Globus pallidus (tissue), 1 donor: ENCODE measurements at regions not wholly inside any gene's neighbourhood (a gene's known extent, or its start where the extent isn't known, plus 50 kb on each side); places are given as distances from the start of the nearest gene placed in this dataset.

Experiments used
- DNase-seq: peaks from one replicate; pipeline ENCODE4 v3.0.0-alpha.2; 2015; ENCODE audit warnings: low spot score

DNA sequence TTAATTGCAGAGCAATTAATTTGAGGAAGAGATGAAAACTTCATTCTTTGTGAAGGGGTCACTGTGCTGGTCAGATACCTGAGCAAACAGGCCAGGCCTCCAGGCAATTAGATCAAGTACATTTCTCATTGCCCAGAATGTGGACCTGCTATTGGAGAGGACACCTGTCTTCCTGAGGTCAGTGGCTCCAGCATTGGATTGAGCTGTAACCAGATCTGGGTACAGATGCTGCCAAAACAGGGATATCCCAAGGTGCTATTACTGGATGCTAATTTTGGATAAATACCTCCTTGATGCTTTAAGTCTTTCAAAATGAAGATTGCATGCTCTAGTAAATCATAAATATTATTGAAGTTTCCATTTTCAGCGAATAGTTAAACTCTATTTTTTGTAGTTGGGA is 131.5 kb downstream of the FAM161A start:
- no peak for DNase-seq

DNA sequence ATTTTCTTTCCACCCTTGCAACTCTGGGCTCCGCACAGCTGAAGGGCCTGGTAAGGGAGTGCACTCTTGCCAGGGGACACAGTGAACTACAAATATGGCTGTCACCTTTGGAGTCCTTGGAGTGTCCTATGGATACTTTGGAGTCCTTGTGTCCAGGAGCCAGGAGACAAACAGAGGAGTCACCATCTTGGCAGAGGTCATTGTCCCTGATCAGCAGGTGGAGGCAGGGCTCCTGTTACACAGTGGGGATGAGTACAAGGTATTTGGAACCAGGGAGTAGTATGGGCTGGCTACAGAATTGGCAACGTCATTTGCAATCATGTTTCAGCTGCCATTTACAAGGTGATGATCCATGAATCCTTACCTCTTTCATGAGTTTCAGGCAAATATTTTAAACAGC is 132.5 kb downstream of the FAM161A start:
- no peak for DNase-seq

DNA sequence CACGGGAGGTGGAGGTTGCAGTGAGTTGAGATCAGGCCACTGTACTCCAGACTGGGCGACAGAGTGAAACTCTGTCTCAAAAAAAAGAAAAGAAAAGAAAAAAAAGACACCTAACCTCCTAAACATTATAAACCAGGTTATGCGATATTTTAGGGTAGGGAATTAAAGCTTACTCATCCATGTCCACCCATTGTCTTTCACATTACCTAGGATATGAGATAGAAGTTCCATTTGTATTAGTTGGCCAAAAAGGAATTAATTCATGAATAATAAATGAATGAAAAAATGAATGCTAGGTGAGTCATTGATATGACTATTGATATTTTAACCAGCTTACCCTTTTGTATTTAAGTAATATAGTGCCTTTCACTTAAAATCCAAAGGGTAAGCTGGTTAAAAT is 132.9 kb downstream of the FAM161A start:
- DNase-seq: no peak

DNA sequence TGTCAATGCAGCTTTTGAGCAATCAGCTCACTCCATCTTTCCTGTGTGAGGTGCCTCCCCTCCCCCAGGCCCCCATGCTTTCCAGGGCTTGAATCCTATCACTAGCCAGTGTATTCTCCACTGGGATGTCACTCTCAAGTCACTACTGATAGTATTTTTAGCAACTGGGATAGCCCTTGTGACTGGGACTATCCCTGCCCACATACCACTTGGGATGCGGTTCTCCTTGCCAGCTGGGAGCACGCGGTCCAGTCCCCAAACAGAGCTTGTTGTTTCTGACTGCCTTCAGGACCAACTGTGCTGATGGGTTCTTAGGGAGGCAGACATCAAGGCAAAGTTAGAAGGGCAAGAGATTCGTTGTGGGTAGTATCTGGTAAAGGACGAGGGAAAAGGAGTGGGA is 134.9 kb downstream of the FAM161A start:
- no peak for DNase-seq

DNA sequence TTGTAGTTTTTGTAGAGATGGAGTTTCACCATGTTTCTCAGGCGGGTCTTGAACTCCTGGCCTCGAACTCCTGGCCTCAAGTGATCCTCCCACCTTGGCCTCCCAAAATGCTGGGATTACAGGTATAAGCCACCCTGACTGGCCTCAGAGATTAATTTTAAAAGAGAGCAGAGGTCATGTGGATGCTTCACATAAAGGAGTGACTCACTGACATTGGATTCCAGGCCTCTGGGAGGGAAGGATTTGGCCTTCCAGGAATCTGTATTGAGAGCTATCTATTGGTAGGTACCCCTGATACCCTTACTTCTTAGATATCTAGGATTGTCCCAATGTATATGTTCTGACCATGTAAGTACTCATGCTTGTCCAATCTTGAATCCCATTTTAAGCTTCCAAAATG is 138.4 kb downstream of the FAM161A start:
- no peak for DNase-seq

DNA sequence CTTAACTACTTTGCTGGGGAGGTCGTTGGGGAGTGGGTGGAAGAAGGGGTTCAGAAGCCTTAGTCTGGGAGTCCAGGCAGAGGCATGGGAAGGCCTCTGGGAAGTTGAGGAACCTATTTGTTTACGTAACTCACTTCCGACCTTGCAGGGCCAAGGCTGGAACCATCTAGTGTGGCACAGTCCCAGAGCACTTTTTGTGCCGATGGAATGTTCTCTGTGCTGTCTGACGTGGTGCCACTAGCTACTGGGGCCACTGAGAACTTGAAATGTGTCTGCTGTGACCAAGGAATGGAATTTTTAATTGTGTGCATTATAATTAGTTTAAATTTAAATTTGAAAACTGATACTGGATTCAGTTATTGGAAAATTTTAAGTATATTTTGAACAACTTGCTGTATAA is 139.7 kb downstream of the FAM161A start:
- no peak for DNase-seq

DNA sequence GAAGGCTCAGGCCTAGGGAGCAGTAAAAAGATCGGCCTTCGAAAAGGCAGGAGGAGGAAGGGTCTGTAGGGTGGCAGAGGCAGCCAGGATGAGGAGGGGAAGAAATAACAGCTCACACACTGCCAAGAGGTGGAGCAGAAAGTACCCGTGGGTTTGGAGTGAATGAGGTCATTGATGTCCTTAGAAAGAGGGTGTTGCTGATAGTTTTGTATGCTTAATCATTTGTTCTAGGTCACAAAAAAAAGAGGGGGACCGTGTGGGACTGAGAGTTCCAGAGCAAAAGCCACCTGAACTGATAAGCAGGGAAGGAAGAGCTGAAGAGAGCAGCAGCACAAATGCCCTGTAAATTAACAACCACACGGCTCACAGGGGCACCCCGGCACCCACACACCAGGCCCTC is 140.4 kb downstream of the FAM161A start:
- no peak for DNase-seq

DNA sequence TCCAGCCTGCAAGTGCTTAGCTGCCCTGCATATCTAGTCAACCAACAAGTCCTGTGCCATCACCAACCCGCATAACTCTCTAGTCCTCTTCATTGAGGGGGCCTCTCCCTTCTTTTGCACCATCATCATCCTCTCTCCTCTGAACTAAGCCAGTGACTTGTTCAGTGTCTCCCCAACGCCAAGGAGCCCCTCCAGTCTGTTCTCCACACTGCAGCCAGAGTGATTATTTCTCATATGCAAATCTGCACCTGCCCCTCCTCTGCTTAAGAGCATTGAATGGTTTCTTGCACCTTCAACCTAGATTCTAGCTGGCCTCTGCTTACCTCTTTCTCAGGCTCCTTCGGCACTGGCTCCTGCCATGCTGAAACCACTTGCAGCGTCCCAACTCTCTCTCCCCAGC is 141.8 kb downstream of the FAM161A start:
- no peak for DNase-seq

DNA sequence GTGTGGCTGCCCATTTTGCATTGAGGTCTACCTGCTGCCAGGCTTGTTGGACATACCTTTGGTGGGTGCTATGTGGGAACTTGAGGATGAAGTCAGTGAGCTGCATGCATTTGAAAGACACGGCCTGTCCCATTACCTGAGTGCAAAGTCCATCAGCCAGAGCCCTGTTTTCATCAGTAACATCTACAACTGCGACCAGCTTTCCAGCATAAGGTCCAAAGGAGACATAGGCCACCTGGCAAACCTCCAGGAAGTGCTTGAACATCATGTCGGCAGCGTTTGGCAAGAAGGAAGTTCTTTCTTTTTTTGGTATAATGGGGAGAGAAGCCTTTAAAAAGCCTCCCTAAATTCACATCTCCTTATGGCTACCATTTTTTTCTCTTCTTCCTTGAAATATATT is 143.1 kb downstream of the FAM161A start:
- DNase-seq: no peak

DNA sequence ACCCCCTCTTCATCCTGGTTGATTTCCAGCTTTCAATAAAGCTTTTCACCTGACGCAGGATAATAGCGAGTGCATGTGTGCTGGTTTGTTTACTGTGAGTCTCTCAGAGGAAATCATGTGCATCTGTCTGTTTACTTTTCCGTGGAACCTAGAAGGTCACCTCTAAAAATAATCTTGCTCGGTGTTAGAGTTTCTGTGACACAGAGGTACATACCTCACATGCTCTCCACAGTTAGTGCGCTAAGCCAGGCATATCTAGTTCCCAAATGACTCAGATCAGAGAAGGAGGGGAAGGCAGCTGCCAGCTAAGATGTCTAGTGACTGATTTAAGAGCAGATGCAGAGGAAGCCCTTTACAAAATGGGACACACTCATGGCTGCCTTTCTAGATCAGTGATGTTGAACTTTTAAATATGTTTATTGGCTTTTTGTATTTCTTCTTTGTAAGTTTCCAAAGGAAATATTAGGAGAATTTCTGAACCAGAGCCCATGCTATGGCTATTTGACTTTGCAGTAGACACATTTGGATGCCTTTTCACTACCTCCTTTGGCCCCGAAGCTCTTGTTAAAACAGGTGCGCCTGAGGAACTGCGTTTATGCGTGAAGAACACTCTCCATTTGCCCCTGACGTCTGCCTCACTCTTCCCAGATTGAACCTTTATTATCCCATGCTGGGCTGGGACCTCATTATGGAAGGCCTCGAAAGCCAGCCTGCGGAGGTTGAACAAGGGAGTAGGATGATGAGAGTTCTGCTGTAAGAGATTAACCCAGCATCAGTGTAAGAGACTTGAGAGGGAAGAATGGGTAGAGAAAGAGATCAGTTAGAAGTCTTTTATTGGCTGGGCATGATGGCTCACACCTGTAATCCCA is 145.6 kb downstream of the FAM161A start:
- no peak for DNase-seq

DNA sequence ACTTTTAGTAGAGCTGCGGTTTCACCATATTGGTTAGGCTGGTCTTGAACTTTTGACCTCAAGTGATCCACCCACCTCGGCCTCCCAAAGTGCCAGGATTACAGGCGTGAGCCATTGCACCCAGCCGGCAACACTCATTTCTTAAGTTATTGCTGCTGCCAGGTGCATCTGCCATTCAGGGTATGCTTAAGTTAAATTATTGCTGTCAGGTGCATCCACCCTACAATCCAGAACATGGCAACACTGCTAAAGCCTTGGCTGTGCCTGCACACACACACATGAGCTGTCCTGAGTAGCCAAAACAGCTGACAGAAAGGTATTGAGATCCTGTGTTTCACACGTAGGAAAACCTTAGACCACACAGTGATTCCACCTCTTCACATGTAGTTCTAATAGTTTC is 148.2 kb downstream of the FAM161A start:
- DNase-seq: no peak

DNA sequence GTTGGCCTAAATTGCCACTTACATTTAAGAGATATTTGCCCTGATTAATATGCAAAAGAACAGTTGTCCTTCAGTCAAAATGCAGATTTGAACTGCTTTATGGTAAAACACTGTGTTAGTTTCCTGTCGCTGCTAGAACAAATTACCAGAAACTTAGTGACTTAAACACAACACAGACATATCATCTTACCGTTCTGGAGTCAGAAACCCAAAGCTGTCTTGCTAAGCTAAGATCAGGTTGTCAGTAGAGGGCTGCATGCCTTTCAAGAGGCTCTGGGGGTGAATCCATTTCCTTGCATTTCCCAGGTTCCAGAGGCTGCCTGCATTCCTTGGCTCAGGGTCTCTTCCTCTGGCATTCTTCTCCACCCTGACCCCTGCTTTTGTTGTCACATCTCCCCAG is 149.5 kb downstream of the FAM161A start:
- no peak for DNase-seq

DNA sequence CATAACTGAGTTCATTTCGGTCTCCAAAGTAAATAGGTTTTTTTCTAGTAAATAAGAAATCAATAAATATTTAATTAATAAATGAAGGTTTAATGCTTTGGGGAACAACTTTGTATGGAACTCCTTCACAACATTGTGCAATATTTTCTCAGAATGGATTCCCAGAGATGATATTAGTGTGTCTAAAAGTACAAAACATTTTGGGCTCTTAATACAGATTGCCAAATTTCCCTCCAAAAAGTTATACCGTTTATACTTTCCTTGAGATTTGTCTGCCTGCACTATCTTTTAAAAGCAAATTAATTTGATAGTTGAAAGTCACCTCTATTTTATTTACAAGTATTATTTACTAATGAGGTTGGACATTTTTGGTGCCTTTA is 151.8 kb downstream of the FAM161A start:
- no peak for DNase-seq

DNA sequence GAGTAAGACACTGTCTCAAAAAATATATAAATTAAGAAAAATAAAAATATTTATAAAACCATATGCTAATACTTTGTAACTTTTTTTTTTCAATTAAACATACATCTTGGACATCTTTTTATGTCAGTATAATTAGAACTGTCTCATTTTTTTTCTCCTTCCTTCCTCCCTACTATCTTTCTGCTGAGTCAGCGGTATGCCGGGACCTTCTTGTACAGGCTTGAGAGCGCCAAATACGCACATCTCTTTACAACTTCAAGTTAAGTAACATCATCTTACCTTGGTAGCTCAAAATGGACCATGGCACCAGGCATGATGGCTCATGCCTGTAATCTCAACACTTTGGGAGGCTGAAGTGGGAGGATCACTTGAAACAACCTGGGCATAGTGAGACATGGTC is 153.4 kb downstream of the FAM161A start:
- no peak for DNase-seq

DNA sequence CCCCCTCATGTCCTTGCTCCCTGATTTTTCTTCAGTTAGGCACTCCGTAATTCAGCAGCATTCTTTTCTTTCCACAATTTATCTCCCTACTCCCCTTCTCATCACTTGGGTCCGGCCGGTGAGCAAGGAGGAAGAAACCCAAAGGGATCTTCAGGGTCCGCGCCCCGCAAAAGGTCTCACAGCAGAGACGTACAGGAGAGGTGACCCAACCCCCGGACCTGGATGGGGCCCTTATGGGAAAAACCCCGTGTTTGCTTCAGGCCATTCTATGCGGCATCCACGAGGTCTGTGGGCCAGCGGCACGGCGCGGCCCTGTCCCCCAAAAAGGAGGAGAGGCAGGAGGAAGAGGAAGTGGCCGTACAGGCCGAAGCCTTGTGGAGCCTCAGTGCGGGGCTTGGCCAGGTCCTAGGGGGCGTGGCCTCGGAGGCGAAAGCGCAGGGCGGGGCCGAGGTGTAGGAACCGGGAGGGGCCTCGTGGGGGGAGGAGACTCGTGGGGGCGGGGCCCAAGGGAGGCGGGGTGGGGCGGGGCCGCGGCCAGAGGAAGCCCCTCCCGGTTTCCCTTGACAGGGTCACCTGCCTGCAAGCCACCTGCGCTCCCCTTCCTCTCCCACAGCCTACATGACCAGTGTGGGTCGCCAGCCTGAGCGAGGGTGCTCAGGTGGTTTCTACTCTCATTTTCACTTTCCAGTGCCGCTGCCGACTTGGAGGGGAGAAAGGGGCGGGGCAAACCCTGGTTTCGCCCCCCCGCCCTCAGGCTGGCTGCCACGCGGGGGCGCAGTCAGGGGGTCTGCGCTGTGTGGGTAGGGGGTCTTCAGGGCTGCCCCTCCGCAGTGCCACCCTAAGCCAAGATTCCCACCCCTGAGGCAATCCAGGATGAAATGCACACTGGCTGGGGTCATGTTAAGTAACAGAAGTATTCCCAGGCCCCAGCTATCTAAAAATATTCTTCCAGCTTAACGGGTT is 156.4 kb upstream of the XPO1 start:
- DNase-seq: peak; percentile 95

DNA sequence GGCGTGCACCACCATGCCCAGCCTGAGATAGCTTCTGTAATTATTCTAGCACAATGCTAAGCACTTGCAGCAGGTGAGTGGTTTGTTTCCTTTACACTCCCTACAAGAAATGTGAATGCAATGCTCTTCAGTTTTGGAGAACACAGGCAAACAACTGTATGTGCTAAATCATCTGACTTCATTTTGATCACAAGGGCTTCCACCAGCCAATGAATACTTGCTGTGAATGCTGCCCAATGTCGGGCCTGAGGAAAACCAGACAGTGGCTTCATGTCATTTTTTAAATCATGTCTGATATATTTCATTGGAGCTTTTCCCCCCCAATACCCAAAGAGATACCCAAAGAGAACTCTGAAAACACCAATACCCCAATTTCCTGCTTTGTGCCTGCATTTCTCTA is 155.6 kb upstream of the XPO1 start:
- DNase-seq: no peak

DNA sequence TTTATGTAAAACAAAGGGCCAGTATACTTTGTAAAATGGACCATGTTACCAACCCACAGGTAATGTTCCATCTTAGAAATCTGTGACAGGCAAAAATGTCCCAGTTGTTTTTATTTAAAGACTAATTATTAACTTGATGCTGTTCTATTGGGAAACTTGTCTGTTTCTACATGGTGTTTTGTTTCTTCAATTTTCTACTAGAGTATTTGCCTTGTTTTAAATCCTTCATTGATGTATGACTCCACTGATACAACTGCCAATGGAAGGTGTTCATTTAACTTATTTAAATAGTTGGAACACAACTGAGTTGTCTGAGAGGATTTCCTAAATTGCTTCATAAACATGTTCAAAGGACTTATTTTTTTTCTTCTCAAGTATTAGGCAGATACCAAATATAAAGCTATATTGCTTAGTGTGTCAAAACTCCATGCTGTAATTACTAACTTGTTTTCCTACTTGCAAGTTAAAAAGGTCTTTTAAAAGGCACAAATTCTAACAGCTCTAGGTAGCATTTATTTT is 152.0 kb upstream of the XPO1 start:
- DNase-seq: no peak

DNA sequence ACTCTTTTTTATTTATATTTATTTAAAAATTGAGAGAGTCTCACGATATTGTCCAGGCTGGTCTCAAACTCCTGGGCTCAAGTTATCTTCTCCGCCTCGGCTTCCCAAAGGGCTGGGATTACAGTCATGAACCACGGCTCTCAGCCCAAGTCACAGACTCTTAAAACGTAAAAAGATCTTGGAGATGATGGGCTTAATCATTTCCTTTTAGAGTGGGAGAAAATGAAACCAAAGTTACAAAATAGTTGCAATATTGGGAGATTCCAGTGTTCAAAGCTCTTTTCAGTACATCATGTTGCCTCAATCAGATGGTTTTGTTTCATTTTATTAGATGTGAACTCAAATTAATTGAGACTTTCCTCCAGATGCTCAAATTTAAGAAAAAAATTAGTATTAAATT is 151.4 kb upstream of the XPO1 start:
- no peak for DNase-seq

DNA sequence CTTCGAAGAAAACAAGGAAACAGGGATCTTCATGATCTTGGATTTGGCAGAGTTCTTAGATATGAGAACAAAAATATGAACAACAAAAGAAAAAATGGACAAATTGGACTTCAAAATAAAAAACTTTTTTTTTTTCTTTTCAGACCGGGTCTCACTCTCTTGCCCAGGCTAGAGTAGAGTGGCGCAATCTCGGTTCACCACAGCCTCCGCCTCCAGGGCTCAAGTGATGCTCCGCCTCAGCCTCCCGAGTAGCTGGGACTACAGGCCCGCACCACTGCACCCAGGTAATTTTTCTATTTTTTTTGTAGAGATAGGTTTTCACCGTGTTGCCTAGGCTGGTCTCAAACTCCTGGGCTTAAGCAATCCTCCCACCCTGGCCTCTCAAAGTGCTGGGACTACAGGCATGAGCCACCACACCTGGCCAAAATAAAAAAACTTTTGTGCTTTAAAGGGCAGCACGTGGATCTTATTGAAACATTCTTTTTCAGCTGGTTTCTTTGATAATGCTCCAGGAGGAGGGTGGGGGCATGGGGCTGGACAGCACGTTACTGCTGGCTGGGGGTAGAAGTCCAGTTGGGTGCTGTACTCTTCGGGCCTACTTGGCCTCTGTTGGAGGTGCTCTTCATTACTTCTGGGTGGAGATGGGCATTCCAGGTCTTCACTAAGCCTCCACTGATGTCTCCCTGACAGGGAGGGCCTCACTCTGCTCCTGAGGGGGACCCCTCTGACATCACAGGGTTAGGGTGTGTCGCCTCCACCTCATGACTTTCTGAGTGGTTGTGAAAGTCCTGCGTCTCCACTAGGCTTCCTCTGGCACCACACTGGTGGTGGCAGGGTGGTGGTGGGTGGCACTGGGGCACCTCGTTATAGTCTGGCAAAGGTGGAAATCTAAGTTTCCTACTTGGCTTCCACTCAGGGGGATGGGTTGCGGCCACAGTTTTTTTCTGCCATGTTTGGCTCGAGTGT is 150.5 kb upstream of the XPO1 start:
- DNase-seq: no peak

DNA sequence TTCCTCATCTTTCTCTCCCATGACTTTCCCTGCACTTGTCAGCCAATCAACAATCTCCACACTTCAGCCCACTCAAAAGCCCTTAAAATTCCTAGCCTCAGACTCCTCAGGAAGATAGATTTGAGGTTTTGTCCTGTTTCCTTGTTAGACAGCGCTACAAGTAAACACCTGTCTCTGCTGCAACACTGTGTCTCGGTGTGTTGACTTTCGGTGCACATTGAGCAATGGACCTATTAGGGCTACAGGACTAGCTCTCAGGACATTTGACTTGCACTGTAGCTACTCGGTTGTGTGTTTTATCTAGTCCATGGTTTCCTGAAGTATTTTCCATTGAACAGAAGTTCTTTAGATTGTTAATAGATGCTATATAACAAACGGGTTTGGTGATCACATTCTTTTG is 140.9 kb upstream of the XPO1 start:
- DNase-seq: no peak

DNA sequence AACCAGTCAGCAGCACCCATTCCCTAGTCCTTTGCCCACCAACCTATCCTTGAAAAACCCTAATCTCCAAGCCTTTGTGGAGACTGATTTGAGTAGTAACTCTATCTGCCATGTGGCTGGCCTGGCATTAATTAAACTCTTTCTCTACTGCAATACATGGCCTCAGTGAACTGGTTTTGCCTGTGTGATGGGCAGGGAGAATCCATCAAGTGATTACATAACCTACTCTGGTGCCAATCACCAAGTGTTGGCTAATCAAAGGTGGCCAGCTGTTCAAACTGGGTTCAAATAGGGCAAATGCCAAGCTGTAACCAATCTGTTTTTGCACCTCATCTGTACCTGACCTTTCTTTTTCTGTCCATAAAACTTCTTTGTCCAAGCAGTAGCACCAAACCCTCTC is 139.8 kb upstream of the XPO1 start:
- no peak for DNase-seq

DNA sequence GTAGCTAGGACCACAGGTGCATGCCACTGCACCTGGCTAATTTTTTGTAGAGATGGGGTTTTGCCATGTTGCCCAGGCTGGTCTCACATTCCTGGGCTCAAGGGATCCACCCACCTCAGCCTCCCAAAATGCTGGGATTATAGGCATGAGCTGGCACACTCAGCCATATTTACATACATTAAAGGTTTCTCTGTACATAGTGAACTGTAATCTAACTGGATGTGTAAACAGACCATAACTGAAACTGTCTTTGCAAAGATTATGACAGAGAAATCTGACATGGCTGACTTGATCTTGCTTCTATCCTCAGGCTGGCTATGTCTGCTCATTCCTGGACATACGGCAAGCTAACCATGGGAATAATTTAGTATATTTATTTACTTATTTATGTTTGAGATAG is 139.2 kb upstream of the XPO1 start:
- DNase-seq: no peak
